HG02970 (cell line): ENCODE measurements at regions not wholly inside any gene's neighbourhood (a gene's known extent, or its start where the extent isn't known, plus 50 kb on each side); places are given as distances from the start of the nearest gene placed in this dataset.

ENCODE experiments used
- ATAC-seq: cut with Tn5 transposase; IDR thresholded peaks from one replicate; pipeline ENCODE4 v1.9.1; 2021; ENCODE audit warnings: mild to moderate bottlenecking, moderate library complexity, moderate number of reproducible peaks; ENCODE audit not compliant: unreplicated experiment, low FRiP score

- no peak for ATAC-seq
These were observed 121.5 kb upstream of the NABP1 start for GRCh38 chr2:191556463-191556862.

- ATAC-seq, result no peak
These were observed 120.1 kb upstream of the NABP1 start for GRCh38 chr2:191557841-191558240.

DNA sequence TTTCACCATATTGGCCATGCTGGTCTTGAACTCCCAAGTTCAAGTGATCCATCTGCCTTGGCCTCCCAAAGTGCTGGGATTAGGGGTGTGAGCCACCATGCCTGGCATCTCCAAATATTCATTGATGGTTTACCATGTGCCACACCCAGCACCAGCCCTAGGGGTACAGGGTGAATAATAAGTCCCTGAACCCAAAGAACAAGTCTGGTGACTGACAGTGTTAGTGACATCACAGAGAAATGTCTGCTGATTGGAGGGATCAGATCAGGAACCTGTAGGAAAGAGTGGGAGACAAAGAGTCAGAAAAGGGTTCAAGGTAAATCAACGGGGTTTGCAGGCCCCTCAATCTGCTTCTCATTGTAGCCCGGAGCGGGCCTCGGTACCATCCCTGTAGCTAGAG lies 118.4 kb upstream of the NABP1 start:
- ATAC-seq, result no peak

DNA sequence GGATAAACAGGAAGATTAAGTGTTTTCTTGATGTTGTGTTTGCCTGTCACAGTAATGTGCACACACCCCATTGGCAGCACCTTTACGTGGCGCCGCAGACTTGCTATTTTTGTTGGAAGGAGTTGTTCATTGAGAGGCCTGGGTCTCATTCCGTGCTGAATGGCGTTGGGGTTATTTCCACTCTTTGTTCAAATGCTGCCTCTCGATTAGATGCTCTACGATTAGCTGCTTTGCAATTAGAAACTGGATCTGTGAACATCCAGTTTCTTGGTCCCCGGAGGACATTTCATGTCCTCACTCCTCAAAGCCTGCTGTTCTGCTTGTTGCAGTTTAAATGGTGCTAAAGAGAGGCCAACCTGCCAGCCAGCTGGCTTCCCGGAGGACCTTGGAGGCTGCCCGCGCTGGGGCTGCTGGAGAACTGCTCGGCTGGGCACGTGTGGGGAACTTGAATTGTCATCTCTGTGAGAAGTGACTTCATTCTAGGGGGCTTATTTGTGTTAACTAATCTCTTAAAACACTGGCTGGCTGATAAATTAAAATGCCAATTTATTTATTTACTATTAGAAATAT lies 117.4 kb upstream of the NABP1 start:
- no peak for ATAC-seq

- ATAC-seq, result no peak
These were observed 112.8 kb upstream of the NABP1 start for GRCh38 chr2:191565120-191565519.

DNA sequence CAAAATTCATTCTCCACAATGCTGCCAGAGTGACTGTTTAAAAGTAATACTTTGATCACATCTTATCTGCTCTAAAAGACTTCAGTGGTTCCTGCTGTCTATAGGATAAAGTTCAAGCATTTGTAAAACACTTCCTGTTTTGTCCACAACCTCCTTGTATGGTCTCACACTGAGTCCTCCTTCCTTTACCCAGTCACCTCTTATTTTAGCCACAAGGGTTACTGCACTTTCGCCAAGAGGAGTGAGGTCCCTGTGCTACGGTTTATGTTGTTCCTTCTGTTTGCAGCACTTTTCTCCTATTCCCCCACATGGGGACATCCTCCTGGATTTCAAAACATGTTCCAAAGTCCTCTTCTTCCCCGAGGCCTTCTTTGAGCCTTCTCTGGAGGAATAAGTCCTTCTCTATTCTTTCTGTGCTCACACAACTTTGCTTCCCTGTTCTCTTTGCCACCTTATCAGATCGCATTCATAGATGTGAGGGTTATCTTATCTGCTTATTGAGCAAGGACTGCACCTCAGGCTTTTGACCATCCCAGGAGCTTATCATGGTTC lies 112.2 kb upstream of the NABP1 start:
- no peak for ATAC-seq

DNA sequence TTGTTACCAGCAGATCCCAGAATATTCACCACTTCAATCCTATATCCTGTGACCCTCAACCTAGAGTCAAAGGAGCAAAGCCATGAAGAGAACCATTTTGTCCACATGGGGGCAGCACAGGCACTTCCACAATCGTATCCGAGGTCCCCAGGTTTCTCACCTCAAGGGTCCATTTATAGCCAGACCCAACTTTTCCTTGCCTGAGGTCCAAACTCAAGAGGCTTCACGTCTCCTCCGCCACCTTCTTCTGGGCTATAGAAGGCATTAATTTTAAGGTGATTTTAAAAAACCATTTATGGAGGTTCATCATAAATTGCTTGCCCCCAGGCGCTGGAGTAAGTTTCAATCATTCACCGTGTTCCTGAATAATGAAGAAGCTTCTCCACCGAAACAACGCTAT lies 111.6 kb upstream of the NABP1 start:
- no peak for ATAC-seq

DNA sequence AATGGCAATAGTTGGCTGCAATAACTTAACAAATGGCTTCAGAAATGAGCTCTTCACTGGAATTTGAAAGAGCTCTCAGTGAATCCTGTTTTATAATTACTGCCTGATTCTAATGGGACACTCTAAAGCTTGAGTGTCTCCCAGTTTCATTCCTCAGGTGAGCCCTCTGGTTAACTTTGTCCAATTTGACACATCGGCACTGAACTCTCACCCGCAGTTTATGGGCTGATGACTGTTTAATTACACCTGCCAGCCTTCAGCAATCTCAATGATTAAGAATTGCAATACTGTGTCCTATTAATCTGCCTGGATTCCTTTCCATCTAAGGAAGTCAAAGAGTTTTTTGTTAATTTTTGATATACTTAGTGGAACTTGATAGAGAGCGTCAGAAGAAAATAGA lies 110.7 kb upstream of the NABP1 start:
- no peak for ATAC-seq

DNA sequence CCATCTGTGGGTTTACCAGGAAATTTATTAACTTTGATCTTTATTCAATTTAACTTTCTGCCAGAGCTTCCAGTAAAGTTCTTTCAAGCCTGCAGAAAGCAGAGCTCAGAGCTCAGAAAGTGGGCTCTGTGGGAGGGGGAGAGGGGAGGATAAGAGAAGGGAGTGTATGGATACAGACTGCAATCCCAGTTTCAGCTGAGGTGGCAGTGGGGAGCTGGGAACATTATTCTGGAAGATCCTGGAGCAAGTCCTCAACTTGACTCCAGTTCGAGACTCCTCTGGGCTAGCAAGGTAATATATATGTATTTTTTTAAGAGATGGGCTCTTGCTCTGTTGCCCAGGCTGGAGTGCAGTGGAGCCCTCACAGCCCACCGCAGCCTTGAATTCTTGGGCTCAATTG lies 108.9 kb upstream of the NABP1 start:
- no peak for ATAC-seq

DNA sequence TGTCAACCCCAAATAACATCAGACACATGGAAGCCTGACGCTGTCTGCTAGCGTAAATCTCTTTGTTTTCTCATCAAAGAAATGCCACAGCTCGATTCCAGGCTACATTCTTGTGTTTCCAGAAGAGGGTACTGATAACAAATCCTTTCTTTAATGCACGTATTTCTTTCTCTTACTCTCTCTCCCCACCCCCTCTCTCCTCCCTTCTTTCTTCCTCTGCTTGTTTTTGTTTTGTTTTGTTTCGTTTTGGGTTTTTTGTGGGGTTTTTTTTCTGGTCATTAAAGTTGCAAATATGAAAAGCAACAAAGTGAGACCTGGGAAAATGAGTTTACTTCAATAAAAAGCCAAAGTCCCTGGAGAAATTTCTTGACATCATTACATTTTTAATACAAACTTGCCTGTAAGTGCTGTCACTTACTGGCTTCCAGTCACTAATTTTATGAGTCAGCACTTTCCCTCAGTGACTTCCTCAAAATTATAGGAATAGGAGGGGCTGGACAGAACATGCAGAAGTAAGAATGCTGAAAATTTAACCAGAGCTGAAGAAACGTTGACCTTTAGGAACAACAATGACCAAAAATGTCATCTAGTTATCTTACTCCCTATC lies 106.7 kb upstream of the NABP1 start:
- ATAC-seq, result no peak

GRCh38 chr2:191572319-191572718 lies 105.6 kb upstream of the NABP1 start:
- ATAC-seq, result no peak

- ATAC-seq, result no peak
These were observed 104.7 kb upstream of the NABP1 start for GRCh38 chr2:191573216-191573615.

DNA sequence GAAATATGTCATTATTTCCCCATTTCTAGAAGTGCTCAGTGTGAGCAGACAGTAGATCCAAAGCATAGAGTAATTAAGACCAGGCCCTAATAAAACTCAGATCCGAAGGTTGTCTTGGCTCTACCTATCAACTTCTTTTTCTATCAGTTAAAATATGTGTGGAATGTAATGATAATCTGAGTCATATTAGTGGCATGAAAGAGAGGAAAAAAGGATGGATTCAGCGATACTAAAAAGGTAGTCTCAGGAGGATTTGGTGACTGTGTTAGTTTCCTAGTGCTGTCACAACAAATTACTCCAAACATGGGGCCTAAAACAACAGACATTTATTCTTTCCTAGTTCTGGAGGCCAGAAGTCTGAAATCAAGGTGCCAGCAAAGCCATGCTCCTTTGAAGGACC lies 103.7 kb upstream of the NABP1 start:
- no peak for ATAC-seq

- ATAC-seq, result no peak
These were observed 100.3 kb upstream of the NABP1 start for GRCh38 chr2:191577605-191578004.

DNA sequence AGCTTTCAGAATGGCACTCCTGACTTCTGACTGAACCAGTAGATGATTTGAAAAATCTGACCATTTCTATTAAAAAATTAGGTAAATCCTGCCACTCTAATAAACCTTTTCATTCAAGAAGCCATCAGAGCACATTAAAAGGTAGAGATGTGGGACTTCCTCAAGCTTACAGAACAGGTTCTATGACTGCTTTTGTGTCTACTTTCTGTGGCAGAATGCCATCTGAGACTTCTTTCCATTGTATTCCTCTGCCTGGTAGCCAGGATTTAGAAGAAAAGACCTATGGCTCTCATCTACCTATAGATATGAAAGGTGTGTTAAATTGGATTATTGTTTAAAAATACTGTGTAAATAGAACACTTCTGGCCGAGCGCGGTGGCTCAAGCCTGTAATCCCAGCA lies 99.9 kb upstream of the NABP1 start:
- no peak for ATAC-seq

DNA sequence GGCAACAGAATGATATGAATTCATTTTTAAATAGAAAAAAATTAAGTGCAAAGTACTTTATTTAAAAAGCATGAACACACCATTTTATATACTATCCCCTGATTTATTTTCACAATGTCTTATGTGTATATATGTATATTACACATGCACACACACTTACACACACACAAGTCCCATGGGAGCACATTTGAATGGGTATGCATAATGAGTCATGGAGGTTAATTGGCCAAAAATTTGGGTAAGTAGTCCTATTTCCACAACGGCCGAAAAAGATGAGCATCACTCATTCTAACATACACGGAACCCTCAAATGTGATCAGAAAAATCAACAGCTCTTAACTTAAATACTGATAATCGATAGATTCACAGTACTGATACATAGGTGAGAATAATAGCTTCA lies 97.4 kb upstream of the NABP1 start:
- ATAC-seq, result no peak

GRCh38 chr2:191581003-191581402 lies 96.9 kb upstream of the NABP1 start:
- ATAC-seq, result no peak

- ATAC-seq, result no peak
These were observed 95.6 kb upstream of the NABP1 start for GRCh38 chr2:191582355-191582754.

DNA sequence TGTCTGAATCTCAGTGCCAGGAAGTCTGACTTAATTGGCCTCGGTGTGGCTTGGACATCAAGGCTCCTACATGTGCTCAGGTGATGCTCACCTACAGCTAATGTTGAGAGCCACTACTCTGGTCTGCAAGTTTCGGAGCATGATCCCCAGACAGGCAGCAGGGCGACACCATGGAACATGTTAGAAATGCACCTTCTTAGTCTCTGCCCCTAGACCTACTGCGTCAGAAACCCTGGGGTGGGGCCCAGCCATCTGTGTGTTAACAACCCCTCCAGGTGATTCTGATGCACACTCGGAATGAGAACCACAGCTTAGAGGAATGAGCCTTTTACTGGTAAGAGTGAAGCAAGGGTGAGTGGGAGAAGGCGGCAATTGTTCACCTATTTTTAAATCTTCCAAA lies 86.9 kb upstream of the NABP1 start:
- ATAC-seq, result no peak

DNA sequence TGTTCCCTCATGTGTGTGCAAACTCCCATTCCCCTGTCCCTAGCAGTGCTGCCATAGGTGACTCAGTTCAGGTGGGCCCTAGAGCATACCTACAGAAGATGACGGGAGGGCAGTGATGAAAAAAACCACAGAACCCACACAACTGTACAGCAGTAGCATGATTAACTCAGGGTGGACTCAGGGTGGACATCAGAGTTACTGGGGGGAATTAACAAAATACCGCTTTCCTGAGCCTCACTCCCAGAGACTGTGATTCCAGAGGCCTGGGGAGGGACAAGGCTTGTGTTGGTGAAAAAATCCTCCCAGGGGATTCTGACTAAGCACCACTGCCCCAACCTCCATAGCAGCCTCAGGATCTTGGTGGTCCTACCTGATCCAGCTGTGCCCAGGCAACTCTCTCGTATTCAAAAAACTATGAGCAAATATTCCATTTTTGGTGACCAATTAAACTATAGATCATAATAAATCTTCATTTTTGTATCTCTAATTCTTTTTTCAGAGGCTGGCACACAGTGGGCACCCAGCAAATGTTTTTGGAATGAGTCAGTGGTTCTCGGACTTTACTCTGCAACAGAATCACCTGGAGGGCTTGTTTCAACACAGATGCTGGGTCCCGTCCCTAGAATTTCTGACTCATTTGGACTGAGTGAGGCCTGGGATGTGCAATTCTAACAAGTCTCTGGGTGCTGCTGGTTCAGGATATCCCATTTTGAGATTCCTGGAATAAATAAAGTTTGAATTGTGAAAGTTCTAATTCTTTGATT lies 84.1 kb upstream of the NABP1 start:
- no peak for ATAC-seq

DNA sequence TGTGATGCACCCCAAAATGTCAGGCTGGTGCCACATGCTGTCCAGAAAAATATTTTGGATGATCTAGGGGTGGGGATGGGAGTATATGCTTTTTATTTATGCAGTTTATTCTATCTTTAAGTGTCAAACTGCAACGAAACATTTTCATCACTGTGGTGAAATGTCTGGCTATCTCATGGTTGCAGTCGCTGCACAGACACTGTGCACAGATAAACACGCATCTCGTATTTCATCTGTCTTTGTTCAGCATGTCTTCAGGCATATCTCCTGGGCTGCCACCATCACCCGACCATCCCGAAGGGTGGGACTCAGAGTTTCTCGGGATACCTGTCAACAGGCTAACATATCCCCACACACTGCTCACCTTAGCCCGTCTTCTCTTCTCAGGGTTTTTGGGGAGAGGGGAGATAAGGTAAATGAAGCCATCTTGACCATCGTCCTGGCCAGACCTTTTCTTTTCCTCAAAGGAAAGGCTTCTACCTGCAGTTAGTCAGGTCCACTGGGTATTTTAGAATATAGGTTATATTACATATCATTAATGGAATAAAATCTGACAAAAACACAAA lies 80.7 kb upstream of the NABP1 start:
- ATAC-seq, result no peak
